GM13977 (cell line): ENCODE measurements at regions not wholly inside any gene's neighbourhood (a gene's known extent, or its start where the extent isn't known, plus 50 kb on each side); places are given as distances from the start of the nearest gene placed in this dataset.
"Not testable (repeated sequence)": the region's sequence is repeated elsewhere in the genome, so short reads cannot be mapped to it uniquely, and the experiment has no call there.

Experiments
- DNase-seq: peaks from one replicate; pipeline ENCODE4 v3.0.0; 2012; ENCODE audit warnings: low spot score
- CTCF ChIP-seq: IDR thresholded peaks from 2 replicates; pipeline ENCODE4 v1.5.1; 2012; ENCODE audit warnings: mild to moderate bottlenecking, control low read depth; ENCODE audit not compliant: insufficient read depth; ENCODE audit errors: extremely low read depth, missing control alignments
- in situ Hi-C: fragments of 300-500 bp; cut with MboI; formaldehyde crosslinking; loops from one replicate; pipeline ENCODE4 v1.12.0; 2022; ENCODE audit warnings: low sequenced_read_pairs, low pct_unique_long_range_greater_than_20kb, mixed read lengths, inconsistent platforms; ENCODE audit not compliant: unreplicated experiment

GRCh38 chr3:90062631-90063200, 955.3 kb downstream of the EPHA3 start:
- DNase-seq: no peak
- TF ChIP-seq CTCF: no peak
- in situ Hi-C loops: no loop called here

GRCh38 chr3:90068783-90069182, 961.4 kb downstream of the EPHA3 start:
- TF ChIP-seq CTCF: no peak
- DNase-seq: no peak
- in situ Hi-C loops: no loop called here

GRCh38 chr3:90069748-90070147, 962.3 kb downstream of the EPHA3 start:
- in situ Hi-C loops: no loop called here
- no peak for DNase-seq
- no peak for TF ChIP-seq CTCF

- in situ Hi-C loops: loop anchor here (25.0 kb wide), 1 partner anchor 1864 kb away; no protein-coding TSS in a partner anchor
- no peak for TF ChIP-seq CTCF
- no peak for DNase-seq
Observed at GRCh38 chr3:90076136-90076535, 968.7 kb downstream of the EPHA3 start.

- no peak for TF ChIP-seq CTCF
- no peak for DNase-seq
- in situ Hi-C loops: loop anchor here (25.0 kb wide), 1 partner anchor 1869 kb away; no protein-coding TSS in a partner anchor
Observed at GRCh38 chr3:90080988-90081387, 973.6 kb downstream of the EPHA3 start.

- in situ Hi-C loops: loop anchor here (25.0 kb wide), 1 partner anchor 1874 kb away; no protein-coding TSS in a partner anchor
- not testable (repeated sequence) for DNase-seq
Observed at GRCh38 chr3:90086297-90086696, 978.9 kb downstream of the EPHA3 start.

GRCh38 chr3:90087703-90088102, 980.3 kb downstream of the EPHA3 start:
- no peak for TF ChIP-seq CTCF
- in situ Hi-C loops: loop anchor here (25.0 kb wide), 1 partner anchor 1875 kb away; no protein-coding TSS in a partner anchor
- DNase-seq: no peak
